H1 (cell line): ENCODE measurements at regions not wholly inside any gene's neighbourhood (a gene's known extent, or its start where the extent isn't known, plus 50 kb on each side); places are given as distances from the start of the nearest gene placed in this dataset.

Experiments used
- CTCF ChIA-PET: fragments of 300-600 bp; sonication (Branson Sonifier 250); formaldehyde crosslinking; loops from one replicate; lab custom pipeline; 2021; ENCODE audit not compliant: partially characterized antibody; lab: Charles Lee
- POLR2A ChIA-PET: fragments of 300-600 bp; sonication (Branson Sonifier 250); formaldehyde crosslinking; loops from one replicate; lab custom pipeline; 2021; ENCODE audit warnings: inconsistent platforms; ENCODE audit not compliant: partially characterized antibody; lab: Charles Lee
- DNase-seq, 2 experiments: peaks; one replicate each; pipeline versions ENCODE4 v3.0.0 to v3.0.0-alpha.2; 2010 to 2022; ENCODE audit warnings: low spot score in 2 of 2, low read depth in 1 of 2, mixed read lengths in 1 of 2
- FAIRE-seq: peaks from 2 replicates; lab custom pipeline; 2011; peaks lifted over from hg19 to GRCh38; lab: Jason Lieb, UNC
- H2AFZ ChIP-seq: 2 replicates; pipeline ENCODE4 v1.8.1; 2012; ENCODE audit warnings: low read length, inconsistent platforms
- H2AK5ac ChIP-seq: 2 replicates; pipeline ENCODE4 v1.6.1; 2013; ENCODE audit warnings: low read depth, low read length
- H2BK120ac ChIP-seq: replicated peaks from 2 replicates; pipeline ENCODE3; 2013; ENCODE audit warnings: low read depth, low read length, inconsistent platforms
- H2BK12ac ChIP-seq: 2 replicates; pipeline ENCODE4 v1.6.1; 2013; ENCODE audit warnings: low read depth, low read length
- H2BK15ac ChIP-seq: 2 replicates; pipeline ENCODE4 v1.6.1; 2013; ENCODE audit warnings: low read length
- H2BK20ac ChIP-seq: 2 replicates; pipeline ENCODE4 v1.6.1; 2013; ENCODE audit warnings: low read length
- H2BK5ac ChIP-seq: 2 replicates; pipeline ENCODE4 v1.6.1; 2013; ENCODE audit warnings: low read depth, low read length
- H3K14ac ChIP-seq: 2 replicates; pipeline ENCODE4 v1.6.1; 2013; ENCODE audit warnings: inconsistent platforms; ENCODE audit not compliant: insufficient read length
- H3K18ac ChIP-seq: 2 replicates; pipeline ENCODE4 v1.6.1; 2013; ENCODE audit warnings: low read length; ENCODE audit errors: extremely low read depth
- H3K23ac ChIP-seq: 2 replicates; pipeline ENCODE4 v1.6.1; 2013; ENCODE audit warnings: inconsistent platforms; ENCODE audit not compliant: insufficient read length
- H3K23me2 ChIP-seq: 2 replicates; pipeline ENCODE4 v1.6.1; 2013; ENCODE audit warnings: low read depth, low read length
- H3K27ac ChIP-seq: 2 replicates; pipeline ENCODE4 v1.6.1; 2011; ENCODE audit warnings: low read depth, low read length, inconsistent platforms
- H3K27me3 ChIP-seq, 4 experiments: replicated peaks in 1 of 4; 1 replicate in 1 of 4; 2 replicates in 3 of 4; pipeline versions ENCODE4 v1.6.1 to v1.8.1; 2011 to 2013; ENCODE audit warnings: low read length in 3 of 4, mild to moderate bottlenecking in 3 of 4, inconsistent platforms in 2 of 4, mixed read lengths in 2 of 4, moderate library complexity in 1 of 4; ENCODE audit not compliant: control insufficient read depth in 3 of 4, insufficient read depth in 3 of 4; ENCODE audit errors: extremely low read depth in 1 of 4
- H3K36me3 ChIP-seq, 4 experiments: 2 replicates each; pipeline versions ENCODE4 v1.6.1 to v1.8.1; 2011 to 2013; ENCODE audit warnings: mild to moderate bottlenecking in 4 of 4, low read length in 3 of 4, moderate library complexity in 2 of 4, control low read depth in 1 of 4, inconsistent platforms in 1 of 4; ENCODE audit not compliant: insufficient read depth in 4 of 4, control insufficient read depth in 2 of 4
- H3K4ac ChIP-seq: replicated peaks from 2 replicates; pipeline ENCODE3; 2013; ENCODE audit warnings: low read length, low read depth, mixed read lengths, inconsistent platforms; ENCODE audit not compliant: insufficient read length
- H3K4me1 ChIP-seq, 4 experiments: replicated peaks in 1 of 4; 1 replicate in 1 of 4; 2 replicates in 3 of 4; pipeline versions ENCODE4 v1.6.1 to v1.8.1; 2011 to 2013; ENCODE audit warnings: low read length in 3 of 4, inconsistent platforms in 2 of 4, mixed read lengths in 1 of 4; ENCODE audit not compliant: insufficient read depth in 4 of 4, control insufficient read depth in 3 of 4
- H3K4me2 ChIP-seq, 2 experiments: 2 replicates each; pipeline versions ENCODE4 v1.6.1 to v1.8.1; 2011 to 2013; ENCODE audit warnings: low read depth in 2 of 2, low read length in 2 of 2, control low read depth in 1 of 2, inconsistent platforms in 1 of 2, mild to moderate bottlenecking in 1 of 2; ENCODE audit not compliant: insufficient read depth in 1 of 2
- H3K4me3 ChIP-seq, 4 experiments: fragments of 200-600, 300-600 bp in 1 of 4; sonication (generic), shearing (Covaris generic), sonication (Bioruptor Twin) in 1 of 4; 2 replicates each; pipeline versions ENCODE4 v1.5.1 to v1.8.1; 2011 to 2016; ENCODE audit warnings: low read length in 4 of 4, low read depth in 3 of 4, control low read depth in 2 of 4, inconsistent platforms in 2 of 4, mild to moderate bottlenecking in 2 of 4, mixed read lengths in 1 of 4, moderate library complexity in 1 of 4; ENCODE audit not compliant: insufficient read depth in 2 of 4; ENCODE audit errors: extremely low read depth in 1 of 4
- H3K56ac ChIP-seq: replicated peaks from 2 replicates; pipeline ENCODE3; 2013; ENCODE audit warnings: low read depth, mild to moderate bottlenecking, mixed read lengths, low read length, inconsistent platforms; ENCODE audit not compliant: insufficient read length
- H3K79me1 ChIP-seq: 2 replicates; pipeline ENCODE4 v1.6.1; 2013; ENCODE audit warnings: low read depth, low read length, control low read depth
- H3K79me2 ChIP-seq, 2 experiments: 2 replicates each; pipeline versions ENCODE4 v1.6.1 to v1.8.1; 2012 to 2013; ENCODE audit warnings: low read length in 2 of 2, mild to moderate bottlenecking in 2 of 2, inconsistent platforms in 1 of 2; ENCODE audit not compliant: insufficient read depth in 2 of 2, control insufficient read depth in 1 of 2
- H3K9ac ChIP-seq, 4 experiments: replicated peaks in 1 of 4; 1 replicate in 1 of 4; 2 replicates in 3 of 4; pipeline versions ENCODE4 v1.6.1 to v1.8.1; 2011 to 2013; ENCODE audit warnings: low read depth in 3 of 4, low read length in 3 of 4, control low read depth in 2 of 4, mild to moderate bottlenecking in 2 of 4, moderate library complexity in 2 of 4, inconsistent platforms in 1 of 4; ENCODE audit errors: extremely low read depth in 1 of 4
- H3K9me3 ChIP-seq, 2 experiments: 2 replicates each; pipeline versions ENCODE4 v1.6.1 to v1.8.1; 2012 to 2013; ENCODE audit warnings: mild to moderate bottlenecking in 2 of 2, moderate library complexity in 2 of 2, control low read depth in 1 of 2, inconsistent platforms in 1 of 2, low read depth in 1 of 2, low read length in 1 of 2, mixed read lengths in 1 of 2; ENCODE audit not compliant: insufficient read depth in 2 of 2
- H4K20me1 ChIP-seq, 2 experiments: replicated peaks in 1 of 2; 2 replicates each; pipeline versions ENCODE3 to v1.8.1; 2011 to 2013; ENCODE audit warnings: inconsistent platforms in 2 of 2, low read length in 2 of 2, mild to moderate bottlenecking in 1 of 2; ENCODE audit not compliant: insufficient read depth in 2 of 2, control insufficient read depth in 1 of 2
- H4K5ac ChIP-seq: 2 replicates; pipeline ENCODE4 v1.6.1; 2013; ENCODE audit warnings: low read length, low read depth, mixed read lengths, inconsistent platforms; ENCODE audit not compliant: insufficient read length
- H4K8ac ChIP-seq: 2 replicates; pipeline ENCODE4 v1.8.0; 2013; ENCODE audit warnings: mild to moderate bottlenecking, moderate library complexity, low read length, inconsistent platforms; ENCODE audit not compliant: insufficient read depth; ENCODE audit errors: extremely low read depth
- H4K91ac ChIP-seq: replicated peaks from 2 replicates; pipeline ENCODE3; 2013; ENCODE audit warnings: low read length, mixed read lengths, inconsistent platforms; ENCODE audit not compliant: insufficient read length
- ATF2 ChIP-seq: IDR thresholded peaks from 2 replicates; pipeline ENCODE4 v1.6.1; 2012; ENCODE audit warnings: low read length, inconsistent platforms
- BACH1 ChIP-seq: IDR thresholded peaks from 2 replicates; pipeline ENCODE4 v1.6.1; 2012; ENCODE audit warnings: low read length, improper control_type of control experiment
- BCL11A ChIP-seq, 2 experiments: IDR thresholded peaks; one replicate each; pipeline ENCODE4 v1.6.1; 2011; ENCODE audit warnings: low read depth in 2 of 2, low read length in 2 of 2, mild to moderate bottlenecking in 2 of 2
- CHD2 ChIP-seq: IDR thresholded peaks from 2 replicates; pipeline ENCODE4 v1.6.1; 2012; ENCODE audit warnings: low read length, improper control_type of control experiment
- CREB1 ChIP-seq: IDR thresholded peaks from 2 replicates; pipeline ENCODE4 v1.6.1; 2012; ENCODE audit warnings: inconsistent platforms
- CTBP2 ChIP-seq: IDR thresholded peaks from 2 replicates; pipeline ENCODE4 v1.7.0; 2011; ENCODE audit warnings: borderline replicate concordance, mild to moderate bottlenecking, moderate library complexity, mixed read lengths, low read length; ENCODE audit not compliant: insufficient read depth, insufficient read length
- KDM1A ChIP-seq: fragments of 200-600, 300-600 bp; sonication (generic); IDR thresholded peaks from 2 replicates; pipeline ENCODE4 v1.7.1; 2016; ENCODE audit warnings: mild to moderate bottlenecking, low read length, borderline replicate concordance
- NANOG ChIP-seq: IDR thresholded peaks from 2 replicates; pipeline ENCODE4 v1.6.1; 2011; ENCODE audit warnings: low read length, low read depth, mild to moderate bottlenecking, inconsistent platforms; ENCODE audit not compliant: insufficient read depth, poor library complexity, severe bottlenecking
- NRF1 ChIP-seq: IDR thresholded peaks from 2 replicates; pipeline ENCODE4 v1.6.1; 2011; ENCODE audit warnings: mild to moderate bottlenecking, low read depth, low read length, improper control_type of control experiment
- RBBP5 ChIP-seq: IDR thresholded peaks from 2 replicates; pipeline ENCODE4 v1.7.1; 2012; ENCODE audit warnings: low read depth, mild to moderate bottlenecking, inconsistent platforms, low read length, moderate library complexity, borderline replicate concordance
- TAF7 ChIP-seq: optimal IDR thresholded peaks from 2 replicates; pipeline ENCODE3; 2011; ENCODE audit warnings: low read depth, mild to moderate bottlenecking, inconsistent platforms, low read length, moderate library complexity, borderline replicate concordance
- TCF12 ChIP-seq: IDR thresholded peaks from 2 replicates; pipeline ENCODE4 v1.6.1; 2011; ENCODE audit warnings: low read depth, mild to moderate bottlenecking, low read length
- YY1 ChIP-seq: IDR thresholded peaks from 2 replicates; pipeline ENCODE4 v1.6.1; 2011; ENCODE audit warnings: low read depth, mild to moderate bottlenecking, low read length
- ZNF274 ChIP-seq: IDR thresholded peaks from 2 replicates; pipeline ENCODE4 v1.7.0; 2012; ENCODE audit warnings: low read length, borderline replicate concordance; ENCODE audit errors: extremely low read depth
- WGBS, 2 experiments: shearing (Covaris generic) in 1 of 2; methylation state at CpG; one replicate each; pipeline versions ENCODE4 v1.1.6 to v1.1.7; 2013 to 2015; ENCODE audit warnings: low lambda C conversion rate in 2 of 2, mixed read lengths in 2 of 2, inconsistent platforms in 1 of 2, low coverage in 1 of 2, missing lambda C conversion rate in 1 of 2; ENCODE audit not compliant: insufficient replicate concordance in 2 of 2, insufficient coverage in 1 of 2, insufficient read length in 1 of 2; ENCODE audit errors: extremely low coverage in 1 of 2, missing lambda C conversion rate in 1 of 2; 5-methylcytosine and 5-hydroxymethylcytosine counted together

DNA sequence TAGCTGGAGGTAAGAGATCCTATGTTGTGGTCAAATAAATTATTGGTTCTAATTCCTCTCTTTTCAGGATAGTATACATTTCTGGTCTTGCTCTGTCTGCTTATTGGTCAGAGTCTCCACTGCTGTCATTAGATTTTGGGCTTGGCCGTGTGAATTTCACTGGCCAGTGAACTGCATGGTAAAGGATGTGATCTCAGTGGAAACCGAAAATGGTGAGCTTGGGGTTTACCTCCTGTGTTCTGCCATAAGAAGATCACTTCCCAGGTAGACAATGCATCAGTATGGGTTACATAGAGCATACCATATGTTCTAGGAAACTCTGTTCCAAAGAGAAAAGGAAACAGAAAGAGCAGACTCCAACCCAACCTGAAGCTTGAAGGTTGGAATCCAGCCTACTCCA, 1123.3 kb upstream of the B3GALT2 start:
- Histone ChIP-seq H3K27ac (no peak overlapping the region), H3K4ac (no peak overlapping the region), H2BK12ac (no peak overlapping the region), H3K79me2 (no peaks in the 10 kb centered on the region), H2BK5ac (no peak overlapping the region), H3K27me3 (no peaks in the 10 kb centered on the region), H2BK20ac (no peak overlapping the region), H3K9me3 (no peaks in the 10 kb centered on the region), H4K91ac (no peak overlapping the region), H3K79me1 (no peaks in the 10 kb centered on the region), H3K36me3 (no peaks in the 10 kb centered on the region), H3K18ac (no peak overlapping the region), H2BK15ac (no peak overlapping the region), H2BK120ac (no peak overlapping the region), H3K9ac (no peak overlapping the region), H4K5ac (no peak overlapping the region), H3K4me1 (no peaks in the 10 kb centered on the region), H3K56ac (no peak overlapping the region), H3K23ac (no peak overlapping the region), H3K4me2 (no peak overlapping the region), H2AK5ac (no peak overlapping the region), H2AFZ (0 out of 2 replicates have a peak overlapping the region, but pooled peaks have one; percentile 14), H3K23me2 (no peaks in the 10 kb centered on the region), H3K4me3 (no peak overlapping the region), H3K14ac (no peak overlapping the region), H4K8ac (no peak overlapping the region), H4K20me1 (no peaks in the 10 kb centered on the region)
- WGBS, 2 experiments: 84% methylated on average over 2 of the region's 2 CpGs; no CpG with 5 or more reads in 1 of the 2 experiments
- FAIRE-seq (no peak), DNase-seq (no peak)
- POLR2A ChIA-PET: no interaction called here
- CTCF ChIA-PET: no interaction called here
- TF ChIP-seq ZNF274 (no peak), CREB1 (no peak), BCL11A (IDR thresholded peaks at IDR 0.05; ENCODE audit: low read depth in 2 of 2, low read length in 2 of 2) (no peak), NRF1 (no peak), RBBP5 (no peak), KDM1A (no peak), ATF2 (no peak), NANOG (no peak), BACH1 (no peak), CTBP2 (no peak), YY1 (no peak), CHD2 (no peak), TCF12 (no peak), TAF7 (no peak)
